UCSD-AML1 (cell line): ENCODE measurements at regions not wholly inside any gene's neighbourhood (a gene's known extent, or its start where the extent isn't known, plus 50 kb on each side); places are given as distances from the start of the nearest gene placed in this dataset.
"Not testable (repeated sequence)": the region's sequence is repeated elsewhere in the genome, so short reads cannot be mapped to it uniquely, and the experiment has no call there.

Source experiments
- DNase-seq: peaks from one replicate; lab custom pipeline; 2025; ENCODE audit not compliant: unreplicated experiment; lab: John Stamatoyannopoulos, UW

GRCh38 chr7:110521357-110521911 lies 569.5 kb upstream of the LRRN3 start:
- DNase-seq = no peak

DNA sequence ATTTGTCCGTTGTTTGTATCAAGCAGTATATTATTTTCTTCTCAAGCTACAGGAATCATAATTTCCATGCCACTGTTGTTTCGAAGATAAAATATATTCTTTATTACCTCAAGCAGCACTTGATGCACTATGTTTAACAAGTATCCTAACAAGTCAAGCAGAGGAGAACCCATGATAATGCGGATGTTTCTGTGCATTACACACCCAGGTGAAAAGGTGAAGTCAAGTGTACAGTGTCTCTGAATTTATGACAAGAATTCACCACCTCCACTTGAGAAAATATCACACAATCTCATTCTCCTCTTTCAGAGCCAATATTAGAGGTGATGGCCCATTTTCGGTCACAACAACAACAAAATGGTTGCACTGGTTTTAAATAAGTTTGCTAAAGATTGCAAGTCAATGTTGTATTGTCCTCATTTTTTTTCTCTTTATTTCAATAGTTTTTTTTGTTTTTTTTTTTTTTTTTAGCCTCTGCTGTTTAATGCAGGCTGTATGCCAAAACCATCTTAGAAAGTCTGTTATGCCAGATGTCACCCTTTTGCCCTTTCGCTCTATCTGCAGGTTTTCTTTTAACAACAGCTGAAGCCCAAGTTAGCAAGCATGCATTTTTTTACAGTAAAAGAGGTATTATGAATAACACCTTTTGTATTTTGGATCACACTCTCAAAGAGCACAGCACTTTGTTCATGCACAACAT lies 568.7 kb upstream of the LRRN3 start:
- no peak for DNase-seq

GRCh38 chr7:110522761-110523200 lies 568.1 kb upstream of the LRRN3 start:
- DNase-seq = no peak

GRCh38 chr7:110529175-110529574 lies 561.8 kb upstream of the LRRN3 start:
- no peak for DNase-seq

DNA sequence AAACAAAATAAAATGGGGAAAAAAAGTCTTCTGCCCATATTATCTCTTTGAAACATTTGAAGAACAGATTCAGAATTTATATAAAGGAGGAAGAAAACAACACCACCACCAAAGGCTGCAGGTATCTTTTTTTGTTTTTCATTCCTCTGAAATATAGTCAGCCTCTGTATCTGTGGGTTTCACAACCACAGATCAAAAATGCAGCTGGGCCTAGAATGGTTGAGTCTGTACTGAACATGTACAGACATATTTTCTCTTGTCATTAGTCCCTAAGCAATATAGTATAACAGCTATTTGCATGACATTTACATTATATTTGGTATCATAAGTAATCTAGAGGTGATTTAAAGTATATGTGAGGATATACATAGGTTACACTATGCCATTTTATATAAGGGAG lies 559.7 kb upstream of the LRRN3 start:
- no peak for DNase-seq

GRCh38 chr7:110534241-110534931 lies 556.5 kb upstream of the LRRN3 start:
- no peak for DNase-seq

GRCh38 chr7:110539216-110539615 lies 551.7 kb upstream of the LRRN3 start:
- no peak for DNase-seq

DNA sequence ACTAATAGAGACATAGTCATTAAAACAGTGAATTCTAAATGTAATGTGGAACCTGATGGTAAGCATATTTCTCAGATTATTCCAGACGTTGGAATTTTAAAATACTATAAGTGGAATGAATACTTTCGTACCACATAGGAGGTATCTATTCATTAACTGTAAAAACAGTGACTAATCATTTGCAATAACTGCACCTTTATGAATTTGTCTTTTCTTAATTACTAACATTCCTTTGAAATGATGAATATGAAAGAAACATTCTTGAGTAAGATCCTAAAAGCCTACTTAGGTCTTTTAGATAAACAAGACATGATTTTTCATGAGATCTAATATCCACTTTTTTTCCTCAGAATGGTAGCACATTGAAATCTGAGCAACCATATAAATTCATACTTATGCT lies 549.0 kb upstream of the LRRN3 start:
- DNase-seq = no peak

DNA sequence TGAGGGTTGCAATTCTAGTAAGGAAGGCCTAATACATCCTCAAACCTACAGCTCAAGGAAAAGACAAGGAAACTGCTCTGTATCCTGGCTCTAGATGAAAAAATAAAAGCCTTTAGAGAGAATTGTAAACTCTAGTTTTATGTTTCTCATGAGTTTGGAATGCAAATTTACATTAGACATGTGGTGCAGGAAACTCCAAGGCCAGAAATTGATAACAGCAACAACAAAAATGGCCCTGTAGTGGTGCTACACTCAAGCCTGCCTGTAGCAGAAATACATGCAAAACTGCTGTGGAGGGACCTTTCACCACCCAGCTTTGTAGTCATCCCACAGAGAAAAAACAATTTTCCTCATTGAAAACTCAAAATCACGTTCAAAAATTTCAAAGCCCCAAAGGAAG lies 546.7 kb upstream of the LRRN3 start:
- no peak for DNase-seq

- no peak for DNase-seq
Measured at GRCh38 chr7:110548372-110548771, 542.6 kb upstream of the LRRN3 start.

DNA sequence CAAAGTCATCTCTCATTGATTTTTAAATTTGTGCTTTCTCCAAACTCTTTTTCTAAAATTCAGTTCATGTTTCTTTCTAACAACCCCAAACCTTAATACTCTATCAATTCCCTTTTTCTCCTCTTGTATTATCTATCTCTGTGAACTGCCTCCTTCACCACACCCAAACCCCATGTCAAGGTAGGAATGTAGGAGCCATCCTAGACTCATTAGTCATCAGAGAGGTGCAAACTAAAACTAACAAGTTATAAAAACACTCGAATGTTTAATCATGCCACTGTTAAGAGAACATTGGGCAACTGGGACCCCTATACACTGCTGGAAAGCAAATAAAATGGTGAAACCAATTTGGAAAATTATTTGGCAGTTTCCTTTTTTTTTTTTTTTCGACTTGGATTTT lies 533.8 kb upstream of the LRRN3 start:
- DNase-seq = no peak

GRCh38 chr7:110563286-110563685 lies 527.6 kb upstream of the LRRN3 start:
- DNase-seq = not testable (repeated sequence)

DNA sequence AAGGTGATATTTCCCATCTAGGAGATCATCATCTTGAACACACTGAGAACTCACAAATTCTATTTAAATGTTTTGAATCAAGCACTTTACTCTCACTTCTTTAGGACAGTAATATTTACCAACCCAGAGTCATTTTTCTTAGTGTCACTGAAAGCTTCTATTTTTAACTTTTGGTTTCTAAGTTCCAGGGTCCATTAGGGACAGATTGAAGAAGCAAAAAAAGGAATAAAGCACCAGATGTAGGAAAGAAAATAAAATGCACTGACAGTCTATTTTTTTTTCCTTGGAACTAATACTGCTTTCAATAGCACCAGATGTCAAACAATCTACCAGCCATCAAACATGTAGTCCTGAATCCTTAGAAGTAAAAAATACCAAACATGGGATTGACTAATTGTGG lies 526.7 kb upstream of the LRRN3 start:
- DNase-seq = no peak

DNA sequence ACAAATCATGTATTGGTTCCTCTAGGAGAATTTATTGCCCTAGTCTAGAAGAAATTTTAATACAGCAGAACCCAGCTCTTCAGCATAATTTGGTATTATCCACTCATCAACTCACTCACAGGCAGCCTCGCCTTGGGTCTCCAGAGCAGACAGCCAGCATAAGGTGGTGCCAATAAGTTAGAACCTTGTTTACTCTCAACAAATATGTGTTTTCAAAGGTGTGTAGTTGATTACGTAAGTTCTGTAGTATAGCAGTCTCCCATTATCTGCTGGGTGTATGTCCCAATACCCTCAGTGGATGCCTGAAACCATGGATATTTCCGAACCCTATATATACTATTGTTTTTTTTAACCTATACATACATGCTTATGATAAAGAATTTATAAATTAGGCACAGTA lies 522.5 kb upstream of the LRRN3 start:
- no peak for DNase-seq

GRCh38 chr7:110568932-110569331 lies 522.0 kb upstream of the LRRN3 start:
- DNase-seq = no peak

DNA sequence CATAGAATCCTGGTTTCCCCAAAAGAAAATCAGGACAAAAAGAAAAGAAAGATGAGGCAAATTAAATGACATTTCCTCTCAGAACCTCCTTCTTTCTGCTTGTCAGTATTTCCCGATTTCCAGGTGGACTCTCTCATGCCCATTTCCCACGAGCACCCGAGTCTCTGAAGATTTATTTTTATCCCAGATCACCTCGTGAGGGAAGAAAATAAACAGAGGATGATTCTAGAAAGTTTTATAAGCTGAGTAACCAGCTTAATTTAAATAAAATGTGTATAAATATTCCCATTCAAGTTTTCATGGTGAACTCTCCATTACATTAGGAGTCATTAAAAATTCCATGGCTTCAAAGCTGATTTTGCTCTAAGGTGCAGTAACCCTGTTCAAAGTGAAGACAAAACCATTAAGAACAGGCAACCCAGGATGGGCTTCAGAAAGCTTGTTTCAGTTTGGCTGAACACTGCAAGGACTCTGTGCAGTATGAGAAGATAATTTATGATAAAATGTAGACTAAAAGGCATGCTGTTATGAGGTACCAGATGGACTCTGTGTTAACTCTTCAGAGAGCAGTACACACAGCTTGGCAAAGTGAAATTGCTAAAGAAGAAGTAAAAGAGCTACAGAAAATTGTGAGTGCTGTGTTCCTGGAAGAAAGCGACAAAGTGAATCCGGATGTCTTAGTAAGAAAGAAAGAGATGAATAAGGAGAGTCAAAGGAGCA lies 521.3 kb upstream of the LRRN3 start:
- DNase-seq = no peak

DNA sequence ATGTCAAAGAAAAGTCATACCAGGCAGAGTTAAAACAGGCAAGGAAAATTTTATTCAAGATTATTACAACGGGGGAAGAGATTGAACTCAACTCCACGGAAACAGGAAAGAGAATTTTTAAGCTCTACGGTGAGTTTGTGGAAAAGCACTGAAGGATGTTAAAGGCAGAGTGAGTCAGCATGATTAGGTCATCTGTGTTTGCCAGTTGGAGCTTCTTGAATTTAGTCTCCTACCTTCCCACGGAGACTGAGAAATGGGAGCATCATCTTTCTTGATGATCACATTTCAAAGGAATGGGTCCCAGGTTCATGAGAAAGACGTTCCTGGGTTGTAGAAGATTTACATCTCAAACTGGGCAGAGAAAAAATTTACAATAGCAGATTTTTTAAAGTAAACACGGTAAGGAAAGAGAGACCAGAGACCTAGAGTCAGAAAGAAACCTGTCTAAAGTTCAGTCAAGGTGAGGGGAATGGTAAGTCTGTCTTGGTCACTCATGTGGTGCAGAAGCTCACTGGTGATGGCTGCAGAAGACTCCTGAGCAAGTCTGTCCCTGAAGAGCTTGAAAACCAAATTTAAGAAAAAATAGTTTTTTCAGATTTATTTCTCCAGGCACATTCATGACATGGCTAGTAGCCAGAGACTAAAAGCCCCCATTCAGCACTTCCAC lies 516.9 kb upstream of the LRRN3 start:
- DNase-seq = no peak

- no peak for DNase-seq
Measured at GRCh38 chr7:110587294-110587693, 503.6 kb upstream of the LRRN3 start.

- no peak for DNase-seq
Measured at GRCh38 chr7:110590415-110590814, 500.5 kb upstream of the LRRN3 start.

- no peak for DNase-seq
Measured at GRCh38 chr7:110591341-110591740, 499.6 kb upstream of the LRRN3 start.

DNA sequence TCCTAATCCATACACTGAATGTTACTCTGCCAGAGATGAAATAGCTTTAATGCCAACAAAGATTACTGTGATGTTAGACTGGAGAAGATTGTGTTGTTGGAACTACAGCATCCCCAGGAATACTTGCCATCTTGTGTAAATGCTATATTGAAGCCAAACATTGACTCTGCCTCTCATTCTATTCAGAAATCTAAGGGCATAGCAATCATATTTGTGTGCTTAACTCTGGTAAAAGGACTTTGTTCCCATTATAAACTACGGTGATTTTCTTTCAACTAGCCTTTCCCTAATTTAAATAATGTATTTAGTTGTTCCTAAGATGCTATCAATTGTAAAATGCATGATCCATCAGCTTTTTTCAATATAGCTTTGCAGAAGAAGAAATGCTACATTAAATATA lies 498.4 kb upstream of the LRRN3 start:
- no peak for DNase-seq
